Testis (tissue), 2 donors: ENCODE measurements at regions not wholly inside any gene's neighbourhood (a gene's known extent, or its start where the extent isn't known, plus 50 kb on each side); places are given as distances from the start of the nearest gene placed in this dataset.
"Not testable (repeated sequence)": the region's sequence is repeated elsewhere in the genome, so short reads cannot be mapped to it uniquely, and the experiment has no call there.

ENCODE experiments used
- DNase-seq: peaks from one replicate; pipeline ENCODE4 v3.0.0-alpha.2; 2019
- H3K27ac ChIP-seq, 2 donors: fragments of 200-600 bp; sonication (generic); one replicate each; pipeline ENCODE4 v1.5.1; 2019
- H3K27me3 ChIP-seq: fragments of 200-600 bp; sonication (generic); one replicate; pipeline ENCODE4 v1.5.1; 2019
- H3K36me3 ChIP-seq: fragments of 200-600 bp; sonication (generic); one replicate; pipeline ENCODE4 v1.5.1; 2017; ENCODE audit warnings: low read depth; ENCODE audit errors: missing control alignments
- H3K4me1 ChIP-seq: fragments of 200-600 bp; sonication (generic); one replicate; pipeline ENCODE4 v1.5.1; 2019
- H3K4me3 ChIP-seq, 2 donors: fragments of 200-600 bp; sonication (generic); one replicate each; pipeline ENCODE4 v1.5.1; 2017 to 2019
- H3K9me3 ChIP-seq: fragments of 200-600 bp; sonication (generic); one replicate; pipeline ENCODE4 v1.5.1; 2017
- CTCF ChIP-seq, 3 experiments: fragments of 450-650 bp in 2 of 3; fragments of 200-600 bp in 1 of 3; sonication (generic) in 1 of 3; IDR thresholded peaks; one replicate each; pipeline ENCODE4 v1.5.1; 2016 to 2019; ENCODE audit warnings: antibody characterized with exemption in 3 of 3, mild to moderate bottlenecking in 2 of 3, moderate library complexity in 1 of 3
- POLR2A ChIP-seq: fragments of 450-650 bp; IDR thresholded peaks from one replicate; pipeline ENCODE4 v1.6.1; 2017; ENCODE audit warnings: antibody characterized with exemption, mild to moderate bottlenecking, moderate library complexity
- WGBS, 2 donors: methylation state at CpG; one replicate each; pipeline ENCODE4 v1.1.5; 2018; 5-methylcytosine and 5-hydroxymethylcytosine counted together
- intact Hi-C: fragments of 100-400 bp; cut with DNase I; formaldehyde crosslinking; loops from one replicate; pipeline ENCODE4 v1.15.1; 2023; ENCODE audit warnings: low total_unique reads

- no peaks in the 10 kb centered on the region for H3K9me3 ChIP-seq
- H3K36me3 ChIP-seq = no peaks in the 10 kb centered on the region
- intact Hi-C loops = no loop called here
- H3K4me1 ChIP-seq = no peaks in the 10 kb centered on the region
- WGBS, 2 donors = 75 to 86% methylated on average over 7 of the region's 7 CpGs
- H3K4me3 ChIP-seq = no peak overlapping the region
- no peaks in the 10 kb centered on the region for H3K27me3 ChIP-seq
- no peak for DNase-seq
- no peak overlapping the region for H3K27ac ChIP-seq
- TF ChIP-seq CTCF (IDR thresholded peaks at IDR 0.05) = no peak
- TF ChIP-seq POLR2A = no peak
These were observed 228.8 kb downstream of the GATA3 start for GRCh38 chr10:8283166-8283905.

GRCh38 chr10:8283986-8284385 is 229.5 kb downstream of the GATA3 start:
- Histone ChIP-seq H3K4me3 (no peak overlapping the region), H3K27ac (no peak overlapping the region), H3K9me3 (no peaks in the 10 kb centered on the region), H3K27me3 (no peaks in the 10 kb centered on the region), H3K36me3 (no peaks in the 10 kb centered on the region), H3K4me1 (no peaks in the 10 kb centered on the region)
- intact Hi-C loops = no loop called here
- TF ChIP-seq CTCF (IDR thresholded peaks at IDR 0.05) (no peak), POLR2A (no peak)
- 83 to 85% methylated on average over 11 of the region's 11 CpGs for WGBS, 2 donors
- no peak for DNase-seq

GRCh38 chr10:8285970-8286369 is 231.5 kb downstream of the GATA3 start:
- 87 to 98% methylated on average over 3 to 4 of the region's 4 CpGs for WGBS, 2 donors

GRCh38 chr10:8288600-8288999 is 234.1 kb downstream of the GATA3 start:
- 87% methylated on average over 9 of the region's 9 CpGs for WGBS, 2 donors
- TF ChIP-seq POLR2A = no peak
- TF ChIP-seq CTCF (IDR thresholded peaks at IDR 0.05) = no peak
- Histone ChIP-seq H3K9me3 (no peaks in the 10 kb centered on the region), H3K36me3 (no peaks in the 10 kb centered on the region), H3K27me3 (no peaks in the 10 kb centered on the region), H3K4me3 (no peak overlapping the region), H3K27ac (no peak overlapping the region), H3K4me1 (no peaks in the 10 kb centered on the region)
- intact Hi-C loops = no loop called here
- no peak for DNase-seq

More at GRCh38 chr10:8285970-8286369, 231.5 kb downstream of the GATA3 start:
- H3K4me3 ChIP-seq, H3K4me1 ChIP-seq, H3K9me3 ChIP-seq, H3K27me3 ChIP-seq, H3K36me3 ChIP-seq, DNase-seq, H3K27ac ChIP-seq, intact Hi-C loops: not testable (repeated sequence)

- Histone ChIP-seq H3K36me3 (no peaks in the 10 kb centered on the region), H3K27me3 (no peaks in the 10 kb centered on the region), H3K4me3 (no peak overlapping the region), H3K9me3 (no peaks in the 10 kb centered on the region), H3K4me1 (no peaks in the 10 kb centered on the region), H3K27ac (no peak overlapping the region)
- 63 to 73% methylated on average over 4 of the region's 4 CpGs for WGBS, 2 donors
- intact Hi-C loops = no loop called here
- no peak for TF ChIP-seq CTCF (IDR thresholded peaks at IDR 0.05)
- no peak for TF ChIP-seq POLR2A
- DNase-seq = no peak
These were observed 234.9 kb downstream of the GATA3 start for GRCh38 chr10:8289186-8289924.
